ENCODE measurements at regions not wholly inside any gene's neighbourhood (a gene's known extent, or its start where the extent isn't known, plus 50 kb on each side); places are given as distances from the start of the nearest gene placed in this dataset.

- H3K27ac ChIP-seq: no peak overlapping the region
- no peak for DNase-seq (ENCODE audit: low spot score)
- TF ChIP-seq CTCF (conservative IDR thresholded peaks at IDR 0.05; ENCODE audit: low read depth): no peak
- CTCF ChIA-PET: no interaction called here
- POLR2A ChIA-PET (ENCODE audit: low non-redundant PET): no interaction called here
Observed at GRCh38 chr11:24155792-24156191, 341.1 kb upstream of the LUZP2 start.

GRCh38 chr11:24157316-24157715 lies 339.5 kb upstream of the LUZP2 start:
- TF ChIP-seq CTCF (conservative IDR thresholded peaks at IDR 0.05; ENCODE audit: low read depth): no peak
- ChIA-PET POLR2A (ENCODE audit: low non-redundant PET) (no interaction called here), CTCF (no interaction called here)
- no peak for DNase-seq (ENCODE audit: low spot score)
- H3K27ac ChIP-seq: no peak overlapping the region

GRCh38 chr11:24161587-24161986 lies 335.3 kb upstream of the LUZP2 start:
- no peak for TF ChIP-seq CTCF (conservative IDR thresholded peaks at IDR 0.05; ENCODE audit: low read depth)
- H3K27ac ChIP-seq: no peak overlapping the region
- CTCF ChIA-PET: no interaction called here
- DNase-seq (ENCODE audit: low spot score): no peak
- POLR2A ChIA-PET (ENCODE audit: low non-redundant PET): no interaction called here

DNA sequence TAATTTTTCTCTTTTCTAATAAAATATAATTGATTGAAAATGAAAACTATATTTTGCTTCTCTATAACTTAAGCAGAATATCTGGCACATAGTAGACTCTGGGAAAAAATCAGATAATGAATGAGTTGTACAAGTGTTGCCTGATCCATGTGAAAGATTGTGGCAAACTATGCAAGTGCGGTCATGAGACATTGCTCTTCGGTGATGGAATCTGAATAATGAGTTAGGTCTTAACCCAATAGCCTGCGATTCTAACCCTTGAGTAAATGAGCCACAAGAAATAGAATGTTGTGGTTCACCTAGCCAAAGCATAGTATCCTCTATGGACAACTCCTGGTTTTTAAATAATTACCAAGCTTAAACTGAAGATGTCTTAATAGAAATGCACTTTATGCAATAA lies 333.7 kb upstream of the LUZP2 start:
- no peak overlapping the region for H3K27ac ChIP-seq
- POLR2A ChIA-PET (ENCODE audit: low non-redundant PET): no interaction called here
- no peak for TF ChIP-seq CTCF (conservative IDR thresholded peaks at IDR 0.05; ENCODE audit: low read depth)
- CTCF ChIA-PET: no interaction called here
- DNase-seq (ENCODE audit: low spot score): no peak

DNA sequence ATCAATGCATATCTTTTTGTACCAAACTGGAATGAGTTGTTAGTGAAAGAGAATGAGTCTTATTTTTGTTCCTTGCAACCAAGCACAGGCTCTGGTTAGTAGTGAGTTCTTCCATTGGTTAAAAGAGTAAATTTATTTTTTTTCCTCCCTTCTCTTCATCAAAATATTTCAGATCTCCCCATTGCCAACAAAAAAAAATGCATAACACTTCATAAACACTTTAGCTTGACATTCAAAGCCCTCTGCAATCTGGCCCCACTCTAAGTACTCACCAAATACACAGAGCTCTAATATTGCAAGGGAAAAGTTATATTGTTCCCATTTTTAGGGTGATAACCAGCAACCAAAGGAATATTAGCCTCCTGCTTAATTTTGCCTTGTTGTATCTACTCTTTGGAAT lies 333.0 kb upstream of the LUZP2 start:
- CTCF ChIA-PET: interaction anchor here (0.7 kb wide), 1 partner anchor 248 kb away, joined by 6 read pairs; no protein-coding TSS in a partner anchor
- DNase-seq (ENCODE audit: low spot score): no peak
- TF ChIP-seq CTCF (conservative IDR thresholded peaks at IDR 0.05; ENCODE audit: low read depth): no peak
- H3K27ac ChIP-seq: no peak overlapping the region
- POLR2A ChIA-PET (ENCODE audit: low non-redundant PET): no interaction called here

DNA sequence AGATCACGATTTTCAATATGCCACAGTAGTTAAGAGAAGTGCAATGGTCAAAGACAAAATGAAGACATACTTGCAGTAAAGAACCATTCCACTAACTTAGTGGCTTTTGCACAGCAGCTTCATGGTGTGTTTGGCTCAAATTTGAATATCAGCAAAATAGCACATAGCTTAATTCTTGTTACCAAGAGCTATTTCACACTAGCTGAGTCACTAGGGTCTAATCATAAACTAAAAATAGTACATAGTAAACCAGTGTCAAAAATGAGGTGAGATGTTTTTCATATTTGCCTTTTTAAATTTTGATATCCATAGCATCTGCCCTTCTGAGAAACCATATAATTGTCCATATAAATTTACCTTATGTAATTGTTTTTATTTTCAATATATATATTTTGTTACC lies 325.0 kb upstream of the LUZP2 start:
- DNase-seq (ENCODE audit: low spot score): no peak
- no peak for TF ChIP-seq CTCF (conservative IDR thresholded peaks at IDR 0.05; ENCODE audit: low read depth)
- ChIA-PET CTCF (no interaction called here), POLR2A (ENCODE audit: low non-redundant PET) (no interaction called here)
- H3K27ac ChIP-seq: no peak overlapping the region

Measured in RWPE1 (cell line).